Heart left ventricle (tissue), 16 donors: ENCODE measurements at regions not wholly inside any gene's neighbourhood (a gene's known extent, or its start where the extent isn't known, plus 50 kb on each side); places are given as distances from the start of the nearest gene placed in this dataset.

Experiments used
- ATAC-seq, 4 donors: fragments of 200-7000 bp; cut with Tn5 transposase; one replicate each; pipeline ENCODE4 v1.9.1; 2020 to 2022; ENCODE audit warnings: moderate library complexity in 4 of 4, mild to moderate bottlenecking in 3 of 4, moderate number of reproducible peaks in 1 of 4
- DNase-seq, 5 donors: peaks; one replicate each; pipeline ENCODE4 v3.0.0-alpha.2; 2020
- H3K27ac ChIP-seq, 12 donors: fragments of 200-600 bp; sonication (generic) in 4 of 12; one replicate each; pipeline versions ENCODE4 v1.5.0 to v1.8.0; 2016 to 2022; ENCODE audit warnings: mild to moderate bottlenecking in 2 of 12
- H3K27me3 ChIP-seq, 9 donors: fragments of 200-600 bp; sonication (generic) in 2 of 9; one replicate each; pipeline versions ENCODE4 v1.5.1 to v1.8.0; 2016 to 2022; ENCODE audit warnings: mild to moderate bottlenecking in 3 of 9
- H3K36me3 ChIP-seq, 9 donors: fragments of 200-600 bp; sonication (generic) in 2 of 9; one replicate each; pipeline versions ENCODE4 v1.5.0 to v1.8.0; 2018 to 2022; ENCODE audit warnings: mild to moderate bottlenecking in 2 of 9
- H3K4me1 ChIP-seq, 12 donors: fragments of 200-600 bp; sonication (generic) in 4 of 12; one replicate each; pipeline versions ENCODE4 v1.5.0 to v1.8.0; 2016 to 2022; ENCODE audit warnings: mild to moderate bottlenecking in 3 of 12
- H3K4me3 ChIP-seq, 12 donors: fragments of 200-600 bp; sonication (generic) in 4 of 12; one replicate each; pipeline versions ENCODE4 v1.5.0 to v1.8.0; 2017 to 2022; ENCODE audit warnings: mild to moderate bottlenecking in 9 of 12, moderate library complexity in 4 of 12
- H3K9me3 ChIP-seq, 12 donors: fragments of 200-600 bp; sonication (generic) in 4 of 12; one replicate each; pipeline versions ENCODE4 v1.5.0 to v1.8.0; 2016 to 2022; ENCODE audit warnings: mild to moderate bottlenecking in 1 of 12
- POLR2A ChIP-seq, 2 donors: fragments of 450-650 bp; IDR thresholded peaks; one replicate each; pipeline ENCODE4 v1.6.1; 2017; ENCODE audit warnings: antibody characterized with exemption in 2 of 2, mild to moderate bottlenecking in 2 of 2, moderate library complexity in 2 of 2
- WGBS, 4 donors: extraction: QIAGEN DNeasy Blood & Tissue Kit in 2 of 4; methylation state at CpG; one replicate each; pipeline versions ENCODE4 v1.1.5 to v1.1.7; 2013 to 2018; 5-methylcytosine and 5-hydroxymethylcytosine counted together
- intact Hi-C, 10 donors: fragments of 100-400 bp; cut with DNase I; formaldehyde crosslinking; loops; one replicate each; pipeline versions ENCODE4 v1.11.1 to v1.14.2; 2022
- TF ChIP-seq, protein P1 (sequence below), 12 donors: fragments of 200-600 bp; sonication (generic) in 4 of 12; IDR thresholded peaks; one replicate each; pipeline versions ENCODE4 v1.5.0 to v1.8.0; 2018 to 2022; ENCODE audit warnings: antibody characterized with exemption in 12 of 12, mild to moderate bottlenecking in 5 of 12
- donor health status: ischemic (EF 13 %, LVEDD 7.1; RV severe dilation, severe dysfunction).
- donor health status: healthy with polysubstance abuse.
- donor health status: DM: no; HTN: yes; CAD: no.
- donor health status: DM: no; HTN: no; CAD: no.
- donor health status: ischemic (EF 25% LVEDD 6.9; RV normal size, moderate dysfunction).
- donor health status: ischemic (EF 25% LVEDD 5.7; RV mildly dilated, moderate dysfunction).
- donor health status: healthy.
- donor health status: DM: yes; HTN: yes; CAD: no.
- donor health status: ischemic (EF 35%, LVEDD 5.7; RV mildly dilated, moderate dysfunction).
- donor health status: nonischemic (EF 11% LVEDD 7.7; RV severe dilation, severe dysfunction).
- donor health status: DM: yes; HTN: yes; CAD: no.
- donor health status: PGD.
- donor health status: ischemic (EF 29% LVEDD 5.4; RV normal size, mild dysfunction).
- donor health status: nonischemic (EF 23%, LVEDD 6.1; RV moderate dilation, normal function).

DNA sequence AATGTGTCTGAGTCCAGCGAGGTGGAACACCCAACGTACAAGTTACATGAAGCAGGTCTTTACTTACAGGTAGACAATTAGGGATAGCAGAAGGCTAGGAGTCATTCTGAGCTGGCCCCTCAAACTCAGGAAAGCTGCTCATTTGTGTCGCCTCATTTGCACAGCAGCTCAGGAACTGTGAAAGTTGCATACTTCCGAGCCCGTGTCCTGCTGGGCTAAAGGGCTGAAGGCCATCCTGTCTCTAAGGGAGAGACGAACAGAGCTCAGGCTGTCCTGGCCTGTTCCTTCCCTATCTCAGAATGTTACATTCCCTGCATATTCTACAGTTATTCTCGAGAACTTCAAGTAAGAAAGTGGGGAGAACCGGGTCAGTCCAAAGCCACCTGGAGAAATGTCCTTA is 99.0 kb downstream of the FAM124B start:
- ATAC-seq (no peak), DNase-seq (no peak)
- H3K4me3 ChIP-seq, result no peak overlapping the region
- no peaks in the 10 kb centered on the region for H3K36me3 ChIP-seq
- H3K9me3 ChIP-seq, result no peaks in the 10 kb centered on the region
- no peaks in the 10 kb centered on the region for H3K4me1 ChIP-seq
- intact Hi-C loops, result no loop called here
- 66 to 85% (median 70%) methylated on average over 8 of the region's 8 CpGs for WGBS, 4 donors
- no peaks in the 10 kb centered on the region for H3K27me3 ChIP-seq
- no peak overlapping the region for H3K27ac ChIP-seq
- TF ChIP-seq POLR2A (IDR thresholded peaks at IDR 0.05), result no peak
- TF ChIP-seq, protein P1, sequence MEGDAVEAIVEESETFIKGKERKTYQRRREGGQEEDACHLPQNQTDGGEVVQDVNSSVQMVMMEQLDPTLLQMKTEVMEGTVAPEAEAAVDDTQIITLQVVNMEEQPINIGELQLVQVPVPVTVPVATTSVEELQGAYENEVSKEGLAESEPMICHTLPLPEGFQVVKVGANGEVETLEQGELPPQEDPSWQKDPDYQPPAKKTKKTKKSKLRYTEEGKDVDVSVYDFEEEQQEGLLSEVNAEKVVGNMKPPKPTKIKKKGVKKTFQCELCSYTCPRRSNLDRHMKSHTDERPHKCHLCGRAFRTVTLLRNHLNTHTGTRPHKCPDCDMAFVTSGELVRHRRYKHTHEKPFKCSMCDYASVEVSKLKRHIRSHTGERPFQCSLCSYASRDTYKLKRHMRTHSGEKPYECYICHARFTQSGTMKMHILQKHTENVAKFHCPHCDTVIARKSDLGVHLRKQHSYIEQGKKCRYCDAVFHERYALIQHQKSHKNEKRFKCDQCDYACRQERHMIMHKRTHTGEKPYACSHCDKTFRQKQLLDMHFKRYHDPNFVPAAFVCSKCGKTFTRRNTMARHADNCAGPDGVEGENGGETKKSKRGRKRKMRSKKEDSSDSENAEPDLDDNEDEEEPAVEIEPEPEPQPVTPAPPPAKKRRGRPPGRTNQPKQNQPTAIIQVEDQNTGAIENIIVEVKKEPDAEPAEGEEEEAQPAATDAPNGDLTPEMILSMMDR (IDR thresholded peaks at IDR 0.05), result no peak

DNA sequence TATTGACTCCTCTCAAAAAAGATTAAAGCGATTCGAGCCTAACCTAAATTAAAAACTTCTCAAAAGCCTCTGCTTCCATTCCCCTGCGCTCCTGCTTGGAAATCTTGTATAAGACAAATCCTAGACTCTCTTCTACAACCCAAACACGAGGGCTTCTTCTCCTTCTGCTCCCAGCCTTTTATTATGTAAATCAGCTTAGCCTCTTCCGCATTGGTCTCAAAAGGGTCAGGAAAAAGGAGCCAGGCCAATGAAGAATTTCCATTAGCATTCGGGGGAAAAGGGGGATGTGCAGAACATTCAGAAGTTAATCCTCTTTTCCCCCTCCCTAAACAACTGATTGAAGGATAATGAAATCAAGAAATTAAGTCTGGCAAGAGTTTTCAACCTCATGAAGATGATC is 107.9 kb downstream of the FAM124B start:
- WGBS, 4 donors, result 66 to 74% (median 70%) methylated on average over 6 of the region's 6 CpGs
- H3K27me3 ChIP-seq, result peaks cover 0 to 26% (median 8%) of the 10 kb centered on the region in 9 donors
- H3K36me3 ChIP-seq, result no peaks in the 10 kb centered on the region
- no peak overlapping the region for H3K27ac ChIP-seq
- intact Hi-C loops, result no loop called here
- TF ChIP-seq, protein P1 (IDR thresholded peaks at IDR 0.05), result no peak
- no peak for ATAC-seq
- H3K4me1 ChIP-seq, result no peaks in the 10 kb centered on the region
- DNase-seq, result no peak
- no peak overlapping the region for H3K4me3 ChIP-seq
- H3K9me3 ChIP-seq, result no peaks in the 10 kb centered on the region

DNA sequence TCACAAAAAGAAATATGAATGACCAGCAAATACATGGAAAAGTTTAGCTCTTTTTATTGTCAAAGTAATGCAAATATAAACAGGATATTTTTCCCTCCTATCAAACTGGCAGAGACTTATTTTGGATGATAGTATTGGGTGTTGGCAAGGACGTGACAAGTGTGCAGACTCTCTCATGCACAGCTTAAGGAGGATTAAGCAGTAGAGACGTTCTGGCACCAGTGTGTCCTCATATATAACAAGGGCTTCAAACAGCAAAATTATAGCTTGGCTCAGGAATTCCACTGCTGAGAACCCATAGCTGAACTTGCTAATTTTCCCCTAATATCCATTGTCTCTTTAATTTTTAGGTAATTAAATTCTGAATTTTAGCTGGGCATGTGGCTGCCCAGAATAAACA is 114.4 kb downstream of the FAM124B start:
- no peak for DNase-seq
- Histone ChIP-seq H3K27ac (no peak overlapping the region), H3K4me1 (peaks cover 0 to 15% (median 0%) of the 10 kb centered on the region in 12 donors), H3K4me3 (no peak overlapping the region), H3K36me3 (no peaks in the 10 kb centered on the region), H3K9me3 (no peaks in the 10 kb centered on the region), H3K27me3 (peaks cover 0 to 38% (median 19%) of the 10 kb centered on the region in 9 donors)
- intact Hi-C loops, result loop anchor here in 2 of 10 donors (5.0 to 10.0 kb wide), 2 partner anchors 143 to 315 kb away; no protein-coding TSS in a partner anchor
- 44 to 63% (median 47%) methylated on average over 2 of the region's 2 CpGs for WGBS, 4 donors
- TF ChIP-seq, protein P1 (IDR thresholded peaks at IDR 0.05), result no peak
- no peak for TF ChIP-seq POLR2A (IDR thresholded peaks at IDR 0.05)
- no peak for ATAC-seq

DNA sequence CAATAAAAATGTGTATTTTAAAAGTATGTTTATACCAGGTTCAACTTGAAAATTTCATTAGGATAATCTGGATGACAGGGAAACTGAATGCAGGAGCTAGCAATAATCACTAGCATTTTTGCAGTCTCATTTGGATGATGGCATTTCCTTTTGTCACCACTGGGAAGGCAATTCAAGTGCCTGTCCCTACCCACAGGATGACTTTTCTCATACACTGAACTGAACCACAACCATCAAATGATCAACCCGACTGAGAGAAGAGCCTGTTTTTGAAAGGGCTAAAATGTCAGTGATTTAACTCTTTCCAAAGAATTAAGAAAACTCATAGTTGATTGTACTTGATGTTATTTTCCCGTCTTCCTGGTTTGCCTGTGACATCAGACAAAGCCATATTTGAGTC is 115.0 kb downstream of the FAM124B start:
- Histone ChIP-seq H3K4me3 (no peak overlapping the region), H3K27ac (no peak overlapping the region), H3K36me3 (no peaks in the 10 kb centered on the region), H3K9me3 (no peaks in the 10 kb centered on the region), H3K27me3 (peaks cover 0 to 38% (median 19%) of the 10 kb centered on the region in 9 donors), H3K4me1 (peaks cover 0 to 15% (median 0%) of the 10 kb centered on the region in 12 donors)
- no peak for ATAC-seq
- intact Hi-C loops, result loop anchor here in 2 of 10 donors (5.0 to 10.0 kb wide), 2 partner anchors 142 to 315 kb away; no protein-coding TSS in a partner anchor
- TF ChIP-seq POLR2A (IDR thresholded peaks at IDR 0.05), result no peak
- TF ChIP-seq, protein P1 (IDR thresholded peaks at IDR 0.05), result no peak
- no peak for DNase-seq
- WGBS, 4 donors, result 48 to 65% (median 60%) methylated on average over 2 of the region's 2 CpGs
